C4-2B (cell line): ENCODE measurements at regions not wholly inside any gene's neighbourhood (a gene's known extent, or its start where the extent isn't known, plus 50 kb on each side); places are given as distances from the start of the nearest gene placed in this dataset.
"Not testable (repeated sequence)": the region's sequence is repeated elsewhere in the genome, so short reads cannot be mapped to it uniquely, and the experiment has no call there.

Source experiments
- ZFX ChIP-seq: fragments of 450-650 bp; IDR thresholded peaks from 2 replicates; pipeline ENCODE4 v1.6.1; 2017
- TF ChIP-seq, protein P1 (sequence below): fragments of 450-650 bp; conservative IDR thresholded peaks from 2 replicates; pipeline ENCODE4 v1.5.1; 2017; ENCODE audit warnings: mild to moderate bottlenecking

DNA sequence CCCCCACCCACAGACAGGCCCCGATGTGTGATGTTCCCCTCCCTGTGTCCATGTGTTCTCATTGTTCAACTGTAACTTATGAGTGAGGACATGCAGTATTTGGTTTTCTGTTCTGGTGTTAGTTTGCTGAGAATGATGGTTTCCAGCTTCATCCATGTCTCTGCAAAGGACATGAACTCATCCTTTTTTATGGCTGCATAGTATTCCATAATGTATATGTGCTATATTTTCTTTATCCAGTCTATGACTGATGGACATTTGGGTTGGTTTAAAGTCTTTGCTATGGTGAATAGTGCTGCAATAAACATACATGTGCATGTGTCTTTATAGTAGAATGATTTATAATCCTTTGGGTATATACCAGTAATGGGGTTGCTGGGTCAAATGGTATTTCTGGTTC lies 194.1 kb upstream of the CXCL12 start:
- TF ChIP-seq, protein P1, sequence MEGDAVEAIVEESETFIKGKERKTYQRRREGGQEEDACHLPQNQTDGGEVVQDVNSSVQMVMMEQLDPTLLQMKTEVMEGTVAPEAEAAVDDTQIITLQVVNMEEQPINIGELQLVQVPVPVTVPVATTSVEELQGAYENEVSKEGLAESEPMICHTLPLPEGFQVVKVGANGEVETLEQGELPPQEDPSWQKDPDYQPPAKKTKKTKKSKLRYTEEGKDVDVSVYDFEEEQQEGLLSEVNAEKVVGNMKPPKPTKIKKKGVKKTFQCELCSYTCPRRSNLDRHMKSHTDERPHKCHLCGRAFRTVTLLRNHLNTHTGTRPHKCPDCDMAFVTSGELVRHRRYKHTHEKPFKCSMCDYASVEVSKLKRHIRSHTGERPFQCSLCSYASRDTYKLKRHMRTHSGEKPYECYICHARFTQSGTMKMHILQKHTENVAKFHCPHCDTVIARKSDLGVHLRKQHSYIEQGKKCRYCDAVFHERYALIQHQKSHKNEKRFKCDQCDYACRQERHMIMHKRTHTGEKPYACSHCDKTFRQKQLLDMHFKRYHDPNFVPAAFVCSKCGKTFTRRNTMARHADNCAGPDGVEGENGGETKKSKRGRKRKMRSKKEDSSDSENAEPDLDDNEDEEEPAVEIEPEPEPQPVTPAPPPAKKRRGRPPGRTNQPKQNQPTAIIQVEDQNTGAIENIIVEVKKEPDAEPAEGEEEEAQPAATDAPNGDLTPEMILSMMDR: not testable (repeated sequence)
- TF ChIP-seq ZFX: not testable (repeated sequence)
